Heart right ventricle (tissue), 16 donors: ENCODE measurements at regions not wholly inside any gene's neighbourhood (a gene's known extent, or its start where the extent isn't known, plus 50 kb on each side); places are given as distances from the start of the nearest gene placed in this dataset.

ENCODE experiments used
- ATAC-seq, 8 donors: fragments of 200-7000 bp; cut with Tn5 transposase; one replicate each; pipeline ENCODE4 v1.9.1; 2020; ENCODE audit warnings: mild to moderate bottlenecking in 8 of 8, moderate library complexity in 8 of 8, moderate number of reproducible peaks in 1 of 8
- DNase-seq, 2 donors: peaks; one replicate each; pipeline ENCODE4 v3.0.0-alpha.2; 2020
- H3K27ac ChIP-seq, 10 donors: fragments of 200-600 bp; sonication (generic) in 2 of 10; one replicate each; pipeline versions ENCODE4 v1.5.0 to v1.8.0; 2020 to 2022; ENCODE audit warnings: mild to moderate bottlenecking in 3 of 10
- H3K27me3 ChIP-seq, 7 donors: fragments of 200-600 bp; one replicate each; pipeline ENCODE4 v1.8.0; 2021 to 2022; ENCODE audit warnings: mild to moderate bottlenecking in 2 of 7
- H3K36me3 ChIP-seq, 9 donors: fragments of 200-600 bp; sonication (generic) in 1 of 9; one replicate each; pipeline versions ENCODE4 v1.5.0 to v1.8.0; 2020 to 2022; ENCODE audit warnings: mild to moderate bottlenecking in 2 of 9
- H3K4me1 ChIP-seq, 9 donors: fragments of 200-600 bp; sonication (generic) in 1 of 9; one replicate each; pipeline versions ENCODE4 v1.5.0 to v1.8.0; 2020 to 2022; ENCODE audit warnings: mild to moderate bottlenecking in 4 of 9
- H3K4me3 ChIP-seq, 10 donors: fragments of 200-600 bp; sonication (generic) in 2 of 10; one replicate each; pipeline versions ENCODE4 v1.5.0 to v1.8.0; 2020 to 2022; ENCODE audit warnings: mild to moderate bottlenecking in 7 of 10, moderate library complexity in 2 of 10
- H3K9me3 ChIP-seq, 11 donors: fragments of 200-600 bp in 10 of 11; sonication (generic) in 2 of 11; one replicate each; pipeline versions ENCODE4 v1.5.0 to v1.8.0; 2013 to 2022; ENCODE audit warnings: mild to moderate bottlenecking in 2 of 11, control low read depth in 1 of 11, moderate library complexity in 1 of 11
- WGBS, 2 donors: extraction: QIAGEN DNeasy Blood & Tissue Kit; methylation state at CpG; one replicate each; pipeline ENCODE4 v1.1.7; 2013; ENCODE audit warnings: inconsistent platforms in 1 of 2; 5-methylcytosine and 5-hydroxymethylcytosine counted together
- intact Hi-C, 10 donors: fragments of 100-400 bp; cut with DNase I; formaldehyde crosslinking; loops; one replicate each; pipeline versions ENCODE4 v1.11.1 to v1.14.2; 2022
- TF ChIP-seq, protein P1 (sequence below), 9 donors: fragments of 200-600 bp; sonication (generic) in 2 of 9; IDR thresholded peaks; one replicate each; pipeline versions ENCODE4 v1.5.0 to v1.8.0; 2021 to 2022; ENCODE audit warnings: antibody characterized with exemption in 9 of 9, mild to moderate bottlenecking in 5 of 9, moderate library complexity in 1 of 9
- donor health status: Arrhythmogenic right ventricular cardiomyopathy.
- donor health status: ischemic (EF 13 %, LVEDD 7.1; RV severe dilation, severe dysfunction).
- donor health status: healthy with polysubstance abuse.
- donor health status: DM: no; HTN: yes; CAD: no.
- donor health status: DM: no; HTN: no; CAD: no.
- donor health status: ischemic (EF 25% LVEDD 6.9; RV normal size, moderate dysfunction).
- donor health status: ischemic (EF 25% LVEDD 5.7; RV mildly dilated, moderate dysfunction).
- donor health status: healthy.
- donor health status: DM: yes; HTN: yes; CAD: no.
- donor health status: Ischemic cardiomyopathy.
- donor health status: ischemic (EF 35%, LVEDD 5.7; RV mildly dilated, moderate dysfunction).
- donor health status: nonischemic (EF 11% LVEDD 7.7; RV severe dilation, severe dysfunction).
- donor health status: DM: yes; HTN: yes; CAD: no.
- donor health status: PGD.
- donor health status: ischemic (EF 29% LVEDD 5.4; RV normal size, mild dysfunction).
- donor health status: nonischemic (EF 23%, LVEDD 6.1; RV moderate dilation, normal function).

DNA sequence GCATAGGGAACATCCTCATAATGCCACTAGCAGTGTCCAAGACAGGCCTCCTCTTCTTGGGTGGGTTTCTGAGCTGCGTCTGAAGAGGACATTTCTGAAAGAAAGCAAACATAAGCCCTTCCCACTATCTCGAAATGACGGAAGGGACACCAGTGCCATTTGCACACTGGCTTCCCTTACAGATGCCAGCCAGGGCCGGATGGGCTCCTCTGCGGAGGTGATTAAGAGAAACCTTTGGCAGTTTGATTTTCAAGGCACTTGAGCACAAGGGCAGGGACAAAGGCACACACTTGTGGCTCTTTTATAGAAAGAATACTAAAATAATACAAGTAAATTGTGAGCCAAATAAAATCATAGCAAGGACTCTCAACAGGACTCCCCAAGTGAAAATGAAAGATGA, 106.6 kb upstream of the CELF2 start:
- peak in 6 of 8 donors; percentile 13 to 63 (median 18) for ATAC-seq

DNA sequence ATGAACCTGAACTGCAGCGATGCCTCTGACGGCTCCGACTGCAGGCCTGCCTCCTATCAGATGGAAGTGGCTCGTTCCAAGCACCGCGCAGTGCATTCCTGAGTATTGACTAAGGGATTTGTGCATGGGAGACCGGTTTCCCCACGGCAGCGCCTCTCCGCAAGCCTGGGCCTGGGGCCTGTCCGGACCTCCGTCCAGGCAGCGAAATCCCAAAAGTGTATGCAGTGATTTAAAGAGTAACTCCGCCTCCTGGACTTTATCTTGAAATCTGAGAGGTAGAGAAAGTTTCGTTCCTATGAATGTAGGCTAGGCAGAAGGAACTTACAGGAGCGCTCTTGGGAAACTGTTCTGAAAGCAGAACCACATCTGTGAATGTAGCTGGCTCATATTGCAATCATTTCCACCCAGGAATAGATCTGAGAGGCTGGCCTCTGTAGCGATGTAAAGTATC, 106.2 kb upstream of the CELF2 start:
- 15 to 23% methylated on average over 17 of the region's 17 CpGs for WGBS, 2 donors
- ATAC-seq, result peak; percentile 58 to 84 (median 80)
- intact Hi-C loops, result loop anchor here in 5 of 10 donors (5.0 to 10.0 kb wide), 6 partner anchors 39 to 117 kb away; partner anchors contain the start of gene CELF2 (in 1 of the 5)
- peak; percentile 58 to 64 for DNase-seq
- Histone ChIP-seq H3K36me3 (no peaks in the 10 kb centered on the region), H3K27me3 (no peaks in the 10 kb centered on the region), H3K4me1 (peaks cover 3 to 48% (median 37%) of the 10 kb centered on the region in 9 donors), H3K27ac (peak overlapping the region; percentile 6 to 91 (median 82)), H3K9me3 (no peaks in the 10 kb centered on the region), H3K4me3 (peak overlapping the region in 9 of 10 donors; percentile 1 to 44 (median 35))
- TF ChIP-seq, protein P1, sequence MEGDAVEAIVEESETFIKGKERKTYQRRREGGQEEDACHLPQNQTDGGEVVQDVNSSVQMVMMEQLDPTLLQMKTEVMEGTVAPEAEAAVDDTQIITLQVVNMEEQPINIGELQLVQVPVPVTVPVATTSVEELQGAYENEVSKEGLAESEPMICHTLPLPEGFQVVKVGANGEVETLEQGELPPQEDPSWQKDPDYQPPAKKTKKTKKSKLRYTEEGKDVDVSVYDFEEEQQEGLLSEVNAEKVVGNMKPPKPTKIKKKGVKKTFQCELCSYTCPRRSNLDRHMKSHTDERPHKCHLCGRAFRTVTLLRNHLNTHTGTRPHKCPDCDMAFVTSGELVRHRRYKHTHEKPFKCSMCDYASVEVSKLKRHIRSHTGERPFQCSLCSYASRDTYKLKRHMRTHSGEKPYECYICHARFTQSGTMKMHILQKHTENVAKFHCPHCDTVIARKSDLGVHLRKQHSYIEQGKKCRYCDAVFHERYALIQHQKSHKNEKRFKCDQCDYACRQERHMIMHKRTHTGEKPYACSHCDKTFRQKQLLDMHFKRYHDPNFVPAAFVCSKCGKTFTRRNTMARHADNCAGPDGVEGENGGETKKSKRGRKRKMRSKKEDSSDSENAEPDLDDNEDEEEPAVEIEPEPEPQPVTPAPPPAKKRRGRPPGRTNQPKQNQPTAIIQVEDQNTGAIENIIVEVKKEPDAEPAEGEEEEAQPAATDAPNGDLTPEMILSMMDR (IDR thresholded peaks at IDR 0.05), result no peak

More for the DNA sequence above, 106.6 kb upstream of the CELF2 start:
- WGBS, 2 donors, result 49 to 60% methylated on average over 5 of the region's 5 CpGs
- Histone ChIP-seq H3K27me3 (no peaks in the 10 kb centered on the region), H3K4me3 (peak overlapping the region in 7 of 10 donors; percentile 19 to 44 (median 37)), H3K9me3 (no peaks in the 10 kb centered on the region), H3K4me1 (peaks cover 3 to 48% (median 37%) of the 10 kb centered on the region in 9 donors), H3K27ac (peak overlapping the region; percentile 6 to 91 (median 82)), H3K36me3 (no peaks in the 10 kb centered on the region)
- TF ChIP-seq, protein P1 (IDR thresholded peaks at IDR 0.05), result no peak
- intact Hi-C loops, result loop anchor here in 5 of 10 donors (5.0 to 10.0 kb wide), 6 partner anchors 39 to 116 kb away; partner anchors contain the start of gene CELF2 (in 1 of the 5)
- DNase-seq, result no peak

DNA sequence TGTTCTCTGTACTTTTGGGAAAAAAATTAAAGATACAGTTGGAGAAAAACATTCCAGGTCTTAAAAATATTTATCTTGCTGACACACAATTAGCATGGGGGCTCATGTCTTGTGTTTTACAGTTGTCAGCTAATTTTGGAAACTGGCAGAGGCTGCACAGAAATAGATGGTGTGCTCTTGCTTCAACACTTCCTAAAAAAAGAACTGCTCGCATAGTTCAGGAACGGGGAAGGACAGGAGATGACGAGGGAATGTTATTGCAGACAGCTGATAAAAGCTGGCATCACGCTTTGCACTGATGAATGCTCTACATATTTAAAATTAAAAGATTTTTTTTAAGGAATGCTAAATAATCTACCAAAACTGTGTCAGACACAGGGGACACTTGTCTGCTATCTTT, 103.5 kb upstream of the CELF2 start:
- intact Hi-C loops, result loop anchor here in 5 of 10 donors (5.0 to 10.0 kb wide), 6 partner anchors 42 to 119 kb away; partner anchors contain the start of gene CELF2 (in 1 of the 5)
- Histone ChIP-seq H3K4me3 (no peak overlapping the region), H3K27ac (peak overlapping the region in 9 of 10 donors; percentile 32 to 91 (median 82)), H3K27me3 (no peaks in the 10 kb centered on the region), H3K4me1 (peaks cover 3 to 57% (median 37%) of the 10 kb centered on the region in 9 donors), H3K36me3 (no peaks in the 10 kb centered on the region), H3K9me3 (no peaks in the 10 kb centered on the region)
- TF ChIP-seq, protein P1 (IDR thresholded peaks at IDR 0.05), result no peak
- peak; percentile 79 to 91 (median 84) for ATAC-seq
- peak in 1 of 2 donors; percentile 52 for DNase-seq
- WGBS, 2 donors, result 7 to 13% methylated on average over 4 of the region's 4 CpGs

DNA sequence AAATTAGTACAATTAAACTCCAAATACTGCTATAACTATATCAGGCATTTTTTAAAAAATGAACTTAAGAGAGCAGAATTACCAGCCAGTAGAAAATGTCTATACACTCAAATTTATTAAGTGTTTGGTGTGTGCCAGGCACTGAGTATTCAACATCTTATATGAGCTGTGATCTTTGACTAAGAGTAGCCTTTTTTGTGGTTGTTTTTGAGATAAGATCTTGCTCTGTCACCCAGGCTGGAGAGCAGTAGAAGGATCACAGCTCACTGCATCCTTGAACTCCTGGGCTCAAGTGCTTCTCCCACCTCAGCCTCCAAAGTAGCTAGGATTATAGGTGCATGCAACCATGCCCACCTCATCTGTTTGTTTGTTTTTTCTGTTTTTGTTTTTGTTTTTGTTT, 102.5 kb upstream of the CELF2 start:
- DNase-seq, result no peak
- Histone ChIP-seq H3K27ac (peak overlapping the region in 7 of 10 donors; percentile 78 to 91 (median 83)), H3K36me3 (no peaks in the 10 kb centered on the region), H3K27me3 (no peaks in the 10 kb centered on the region), H3K4me3 (no peak overlapping the region), H3K4me1 (peaks cover 3 to 57% (median 37%) of the 10 kb centered on the region in 9 donors), H3K9me3 (no peaks in the 10 kb centered on the region)
- no peak for ATAC-seq
- TF ChIP-seq, protein P1 (IDR thresholded peaks at IDR 0.05), result no peak
- intact Hi-C loops, result loop anchor here in 3 of 10 donors (10.0 kb wide), 2 partner anchors 90 to 120 kb away; no protein-coding TSS in a partner anchor
